GM19324 (cell line): ENCODE measurements at regions not wholly inside any gene's neighbourhood (a gene's known extent, or its start where the extent isn't known, plus 50 kb on each side); places are given as distances from the start of the nearest gene placed in this dataset.

Experiments
- ATAC-seq: cut with Tn5 transposase; IDR thresholded peaks from one replicate; pipeline ENCODE4 v1.9.1; 2021; ENCODE audit warnings: mild to moderate bottlenecking, moderate library complexity; ENCODE audit not compliant: unreplicated experiment, low FRiP score

DNA sequence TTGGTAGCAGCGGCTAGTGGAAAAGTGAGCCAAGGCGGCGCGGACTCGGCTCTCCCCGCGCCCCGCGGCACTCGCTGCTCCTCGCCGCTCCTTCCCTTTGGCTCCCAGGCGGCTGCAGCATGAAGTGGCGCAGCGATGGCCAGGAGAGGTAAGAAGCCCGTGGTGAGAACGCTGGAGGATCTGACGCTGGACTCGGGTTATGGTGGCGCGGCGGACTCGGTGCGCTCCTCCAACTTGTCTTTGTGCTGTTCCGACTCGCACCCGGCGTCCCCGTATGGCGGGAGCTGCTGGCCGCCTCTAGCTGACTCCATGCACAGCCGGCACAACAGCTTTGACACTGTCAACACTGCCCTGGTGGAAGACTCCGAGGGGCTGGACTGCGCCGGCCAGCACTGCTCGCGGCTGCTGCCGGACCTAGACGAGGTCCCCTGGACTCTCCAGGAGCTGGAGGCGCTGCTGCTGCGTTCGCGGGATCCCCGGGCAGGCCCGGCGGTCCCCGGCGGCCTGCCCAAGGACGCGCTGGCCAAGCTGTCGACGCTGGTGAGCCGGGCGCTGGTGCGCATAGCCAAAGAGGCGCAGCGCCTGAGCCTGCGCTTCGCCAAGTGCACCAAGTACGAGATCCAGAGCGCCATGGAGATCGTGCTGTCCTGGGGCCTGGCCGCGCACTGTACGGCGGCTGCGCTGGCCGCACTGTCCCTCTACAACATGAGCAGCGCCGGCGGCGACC is 225.6 kb upstream of the CRY1 start:
- no peak for ATAC-seq

DNA sequence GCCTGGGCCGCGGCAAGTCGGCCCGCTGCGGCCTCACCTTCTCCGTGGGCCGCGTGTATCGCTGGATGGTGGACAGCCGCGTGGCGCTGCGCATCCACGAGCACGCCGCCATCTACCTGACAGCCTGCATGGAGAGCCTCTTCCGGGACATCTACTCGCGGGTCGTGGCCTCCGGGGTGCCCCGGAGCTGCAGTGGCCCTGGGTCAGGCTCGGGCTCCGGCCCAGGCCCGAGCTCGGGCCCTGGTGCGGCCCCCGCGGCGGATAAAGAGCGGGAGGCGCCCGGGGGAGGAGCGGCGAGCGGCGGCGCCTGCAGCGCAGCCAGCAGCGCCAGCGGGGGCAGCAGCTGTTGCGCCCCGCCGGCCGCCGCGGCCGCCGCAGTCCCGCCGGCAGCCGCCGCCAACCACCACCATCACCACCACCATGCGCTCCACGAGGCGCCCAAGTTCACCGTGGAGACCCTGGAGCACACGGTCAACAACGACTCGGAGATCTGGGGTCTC is 226.2 kb upstream of the CRY1 start:
- ATAC-seq: no peak

DNA sequence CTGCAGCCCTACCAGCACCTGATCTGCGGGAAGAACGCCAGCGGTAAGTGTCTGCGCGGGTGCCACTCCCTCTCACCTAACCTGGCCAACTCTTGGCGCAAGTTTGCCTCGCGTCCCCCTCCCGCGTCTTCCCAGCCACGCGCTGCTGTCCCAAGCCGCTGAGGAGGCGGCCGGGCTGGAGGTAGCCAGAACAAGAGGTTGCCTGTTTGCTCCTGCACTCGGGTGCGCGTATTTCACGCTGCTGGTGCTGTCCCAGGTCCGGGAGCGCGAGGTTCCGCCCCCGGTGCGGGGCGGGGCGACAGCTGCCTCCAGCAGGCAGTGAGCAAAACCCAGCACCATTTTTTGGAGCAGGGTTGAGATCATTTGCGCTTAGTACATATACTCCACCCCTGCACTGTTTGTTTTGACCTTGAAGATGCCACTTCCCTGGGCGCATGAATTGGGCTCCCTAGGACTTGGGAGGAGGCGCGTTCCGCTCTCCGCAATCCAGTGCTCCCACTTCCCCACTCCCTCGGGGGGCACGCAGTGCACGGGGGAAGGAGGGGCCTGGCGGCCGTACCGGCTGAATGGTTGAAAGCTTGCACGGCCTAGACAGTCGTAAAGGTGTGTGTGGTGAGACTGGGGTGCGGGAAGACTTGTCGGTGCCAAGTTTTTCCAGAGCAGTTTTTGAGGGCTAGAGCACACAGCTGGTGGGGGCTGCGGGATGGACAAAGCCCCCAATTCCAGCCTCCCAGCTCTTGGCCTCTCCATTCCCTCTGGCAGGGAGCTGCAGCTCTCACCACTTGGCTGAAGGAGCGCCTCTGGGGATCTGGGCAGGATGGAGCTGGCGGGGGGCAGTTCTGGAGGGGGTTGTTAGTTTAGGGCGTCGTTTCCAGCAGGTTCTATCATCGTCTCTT is 226.9 kb upstream of the CRY1 start:
- ATAC-seq: no peak

DNA sequence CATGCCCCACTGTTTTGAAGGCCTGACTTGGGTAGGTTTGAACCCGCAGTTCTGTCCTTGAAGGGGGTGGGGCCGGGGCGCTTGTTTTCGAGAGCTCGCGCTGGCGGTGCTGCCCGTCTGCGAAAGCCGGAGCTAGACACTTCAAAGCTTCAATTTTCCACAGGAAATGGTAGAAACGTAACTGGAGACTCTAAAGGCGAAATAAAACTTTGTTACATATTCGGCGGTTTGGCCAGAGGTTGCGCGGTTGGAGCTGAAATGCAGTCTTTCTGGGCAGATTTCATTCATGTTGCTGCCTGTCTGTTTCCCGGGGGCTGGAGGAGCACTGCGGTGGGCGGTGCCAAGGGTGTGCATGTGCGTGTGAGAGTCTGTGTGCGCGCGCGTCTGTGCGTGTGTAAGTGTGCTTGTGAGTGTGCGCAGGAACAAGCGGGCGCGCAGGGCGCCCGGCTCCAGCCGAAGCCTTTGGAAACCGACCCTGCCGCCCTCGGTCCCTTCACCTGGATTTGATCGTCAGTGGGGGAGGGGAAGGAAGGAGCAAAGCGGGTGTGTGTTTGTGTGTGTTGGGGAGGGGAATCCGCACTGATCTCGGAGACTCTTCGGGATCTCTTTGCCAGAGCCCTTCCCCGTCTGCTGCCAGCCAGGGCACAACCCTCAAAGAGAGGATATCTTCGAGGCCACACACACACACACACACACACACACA is 227.7 kb upstream of the CRY1 start:
- no peak for ATAC-seq

DNA sequence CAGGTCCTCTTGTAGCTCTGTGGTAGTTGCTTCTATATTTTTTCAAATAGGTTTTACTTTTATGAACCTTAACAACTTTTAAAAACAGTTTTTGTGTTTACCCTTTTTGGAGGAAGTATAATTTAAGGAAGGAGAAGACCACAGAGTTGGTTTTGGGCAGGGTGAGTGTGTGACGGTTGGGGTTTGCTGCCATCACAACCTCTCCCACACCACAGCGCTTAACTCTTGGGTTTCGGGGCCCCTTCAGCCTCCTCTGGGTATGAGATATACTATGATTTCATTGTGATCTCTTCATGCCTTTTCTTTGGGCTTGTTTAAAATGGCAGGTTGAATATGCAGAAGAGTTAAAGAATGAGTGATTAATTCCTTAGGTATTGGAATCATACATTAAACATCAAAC is 228.7 kb upstream of the CRY1 start:
- no peak for ATAC-seq

DNA sequence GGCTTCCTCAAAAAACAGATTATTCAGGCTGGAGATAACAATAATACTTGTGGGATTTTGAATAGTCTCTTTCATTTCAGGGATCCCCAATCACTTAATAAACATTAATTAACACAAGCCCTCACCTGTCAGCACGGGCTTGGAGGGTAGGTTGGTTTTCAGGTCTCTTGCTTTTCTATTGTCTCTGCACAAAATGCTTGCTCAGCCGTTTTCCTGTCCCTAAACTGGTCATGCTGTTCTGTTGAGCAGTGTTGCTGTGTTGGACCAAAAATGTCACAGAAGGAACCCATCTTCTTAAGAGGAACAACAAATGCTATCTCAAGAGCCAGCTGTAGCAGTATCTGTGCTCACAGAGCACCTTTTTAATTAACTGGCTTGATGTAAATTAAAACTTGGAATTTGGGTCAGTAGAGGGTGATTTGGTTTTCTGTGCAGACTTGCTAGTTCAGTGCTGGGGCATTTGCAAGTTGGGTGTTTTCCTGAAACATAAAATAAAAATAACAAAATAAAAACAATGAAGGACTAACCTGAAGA is 231.8 kb upstream of the CRY1 start:
- ATAC-seq: no peak

DNA sequence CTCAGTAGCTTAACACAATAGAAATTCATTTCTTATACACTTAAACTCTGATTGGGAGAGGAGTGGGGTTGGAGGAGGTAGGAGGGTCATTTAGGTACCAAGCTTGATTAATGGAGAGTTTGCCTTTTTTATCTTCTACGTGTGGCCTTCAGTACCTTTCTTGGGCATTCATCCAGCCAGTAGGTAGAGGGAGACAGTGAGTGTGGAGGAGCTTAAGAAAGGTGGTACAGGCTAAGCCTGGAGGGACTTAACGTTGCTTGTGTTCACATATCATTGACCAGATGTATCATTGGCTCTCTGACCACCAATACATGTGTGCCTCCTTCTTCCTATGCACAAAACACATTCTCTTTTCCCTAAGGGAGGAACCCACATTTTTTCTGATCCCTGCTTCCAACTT is 232.9 kb upstream of the CRY1 start:
- ATAC-seq: no peak

DNA sequence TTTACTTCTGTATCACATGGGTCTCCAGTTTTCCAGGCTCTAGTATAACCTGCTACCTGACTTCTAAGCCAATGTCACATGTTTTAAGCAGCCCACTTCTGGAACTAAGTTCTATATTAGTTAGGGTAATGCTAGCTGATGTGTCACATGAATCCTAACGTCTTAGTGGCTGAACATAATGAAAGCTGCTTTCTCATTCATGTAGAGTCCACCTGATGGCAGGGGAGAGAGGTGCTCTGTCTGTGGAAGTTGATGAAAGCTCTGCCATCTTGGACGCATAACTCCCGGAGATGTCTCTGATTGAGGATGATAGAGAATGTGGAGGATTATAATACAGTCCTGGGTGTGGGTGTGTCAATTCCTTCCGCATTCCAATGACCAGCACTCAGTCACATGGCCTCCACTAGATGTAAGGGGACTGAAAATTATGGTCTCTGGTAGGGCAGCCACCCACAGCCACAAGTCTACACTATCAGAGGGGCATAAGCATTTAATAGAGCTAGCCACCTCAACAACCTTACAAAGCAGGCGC is 234.4 kb upstream of the CRY1 start:
- ATAC-seq: no peak

DNA sequence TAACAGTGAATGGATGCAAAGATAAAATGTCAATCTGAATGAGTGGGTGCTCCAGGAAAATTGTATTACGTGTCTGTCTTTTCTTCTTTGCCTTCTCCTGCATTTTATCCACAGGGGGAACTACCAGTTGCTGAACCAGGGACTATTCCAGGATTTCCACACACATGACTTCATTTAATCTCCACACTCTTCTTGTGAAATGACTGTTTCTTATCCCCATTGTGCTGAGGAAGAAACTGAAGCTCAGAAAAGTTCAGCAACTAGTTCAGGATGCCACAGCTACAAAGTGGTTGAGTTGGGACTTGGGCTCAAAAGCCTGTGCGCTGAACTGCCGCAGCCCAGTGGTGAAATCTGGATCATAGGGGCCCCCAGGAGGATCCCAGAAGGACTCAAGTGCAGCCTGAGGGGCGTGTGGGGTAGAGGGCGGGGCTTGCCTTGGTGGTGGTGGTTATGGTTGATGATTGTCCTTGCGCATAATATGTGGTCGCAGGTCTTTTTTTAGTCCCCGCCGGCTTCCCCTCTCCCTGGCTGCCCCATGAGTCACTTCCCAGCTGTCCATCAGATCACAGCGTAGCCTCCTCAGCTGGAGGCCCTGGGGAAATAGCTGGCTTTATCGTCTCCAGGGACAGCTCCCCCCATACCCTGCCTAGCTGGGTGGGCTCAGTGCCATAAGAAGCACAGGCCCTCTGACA is 235.2 kb upstream of the CRY1 start:
- ATAC-seq: no peak

DNA sequence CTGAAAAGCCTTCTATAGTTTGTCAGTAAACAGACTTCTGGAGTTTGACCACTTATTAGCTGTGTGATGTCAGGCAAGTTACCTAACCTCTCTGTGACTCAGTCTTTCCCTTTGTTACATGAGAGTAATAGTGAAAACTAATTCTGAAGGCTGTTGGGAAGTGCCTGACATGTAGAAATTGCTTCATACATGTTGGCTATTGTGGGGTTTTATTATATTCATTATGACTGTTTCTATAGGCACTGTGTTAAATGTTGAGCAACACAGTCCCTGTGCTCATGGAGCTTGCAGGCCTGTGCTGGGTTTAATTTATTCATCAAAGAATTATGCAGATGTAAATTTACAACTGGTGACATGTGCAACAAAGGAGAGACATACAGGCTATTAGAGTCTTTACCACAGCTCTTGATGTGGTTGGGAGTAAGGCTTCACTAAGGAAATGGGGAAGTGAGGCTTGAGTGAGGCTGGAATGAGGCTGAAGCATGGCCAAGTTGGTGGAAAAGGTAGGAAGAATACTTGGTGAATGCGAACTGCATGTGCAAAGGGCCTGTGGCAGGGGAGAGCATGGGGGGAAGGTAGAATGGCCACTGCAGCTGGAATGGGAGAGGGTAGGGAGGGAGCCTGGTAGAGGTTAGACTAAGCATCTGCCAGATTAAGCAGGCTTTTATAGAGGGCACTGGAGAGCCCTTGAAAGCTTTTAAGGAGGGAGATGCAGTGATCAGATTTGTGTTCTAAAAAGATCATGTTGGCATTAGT is 236.4 kb upstream of the CRY1 start:
- ATAC-seq: no peak

DNA sequence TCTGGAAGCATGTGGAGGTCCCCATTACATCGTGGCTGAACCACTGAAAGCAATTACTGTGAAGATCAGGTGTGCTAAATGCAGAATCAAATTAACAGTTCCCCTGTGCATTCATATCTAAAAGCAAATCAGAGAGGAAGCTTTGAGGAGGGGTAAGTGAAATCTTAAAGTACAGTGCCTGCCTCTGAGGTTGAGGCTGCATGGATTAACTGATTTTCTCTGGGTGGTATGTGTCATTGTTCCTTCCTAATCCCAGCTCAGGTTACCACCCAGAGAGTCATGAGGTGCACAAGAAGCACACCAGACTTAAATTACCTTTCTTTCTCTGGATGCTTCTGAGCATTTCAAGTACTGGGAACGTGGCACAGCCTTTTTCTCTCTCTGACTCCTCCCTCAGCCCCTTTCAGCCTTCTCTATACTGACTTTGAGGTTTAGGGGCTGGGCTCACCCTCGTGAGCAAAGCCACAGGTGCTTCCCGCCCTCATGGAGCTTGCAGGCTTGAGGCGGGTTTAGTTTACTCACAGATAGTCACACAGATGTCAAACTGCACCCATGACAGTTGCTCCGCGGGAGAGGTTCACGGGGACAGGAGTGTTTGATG is 237.6 kb upstream of the CRY1 start:
- no peak for ATAC-seq

DNA sequence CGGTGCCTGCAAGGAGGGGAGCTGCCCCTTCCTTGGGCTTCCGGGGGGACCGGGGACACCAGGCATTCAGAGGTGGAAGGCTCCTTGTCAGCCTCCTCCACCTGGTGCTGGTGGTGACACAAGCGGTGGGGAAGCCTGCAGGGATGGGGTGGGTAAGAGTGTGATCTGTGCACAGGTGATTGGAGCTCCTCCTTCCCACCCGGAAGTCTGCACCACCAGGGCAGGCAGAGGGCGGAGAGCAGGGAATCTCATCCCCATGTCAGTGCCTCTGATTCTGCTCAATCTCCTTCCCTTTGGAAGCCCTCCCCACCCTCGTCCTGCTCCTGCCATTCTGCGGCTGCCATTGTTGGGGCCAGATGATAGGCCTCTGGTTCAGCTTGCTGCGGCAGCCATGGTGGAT is 238.1 kb upstream of the CRY1 start:
- no peak for ATAC-seq

DNA sequence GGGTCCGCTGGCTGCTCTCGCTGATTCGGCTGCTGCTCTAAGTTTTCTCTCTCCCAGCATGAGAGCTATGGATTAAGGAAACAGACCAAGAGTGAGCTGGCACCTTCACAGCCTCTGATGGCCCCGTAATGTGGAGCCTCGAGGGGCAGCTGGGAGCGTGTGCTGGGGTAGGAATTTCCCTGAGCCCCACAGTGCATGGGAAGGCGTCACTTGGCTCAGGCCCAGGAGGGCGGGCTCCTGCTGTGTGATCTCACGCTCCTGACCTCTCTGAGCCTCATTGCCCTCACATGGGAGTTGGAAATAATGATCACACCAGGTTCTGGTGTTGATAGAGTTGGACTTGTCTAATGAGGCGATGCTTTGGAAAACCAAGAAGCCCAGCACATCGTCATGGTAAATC is 238.6 kb upstream of the CRY1 start:
- ATAC-seq: no peak

DNA sequence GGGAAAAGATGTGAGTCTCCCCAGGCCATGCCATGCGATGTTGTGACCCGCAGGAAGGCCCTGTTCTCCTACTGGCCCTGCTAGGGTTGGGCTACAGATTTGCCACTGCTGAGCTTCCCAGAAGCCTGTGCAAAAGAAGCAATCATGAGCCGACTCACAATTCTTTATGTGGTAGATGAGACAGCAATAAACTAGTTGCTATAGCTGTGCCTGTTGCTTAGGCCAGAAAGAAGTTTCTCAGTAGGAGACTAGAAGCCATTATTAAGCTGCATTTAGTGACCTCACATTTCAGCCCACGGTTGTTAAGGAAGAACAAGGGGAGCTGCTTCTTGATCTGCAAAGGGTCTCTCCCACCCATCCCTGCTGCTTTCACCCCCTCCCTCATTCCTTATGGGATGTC is 239.4 kb upstream of the CRY1 start:
- no peak for ATAC-seq

DNA sequence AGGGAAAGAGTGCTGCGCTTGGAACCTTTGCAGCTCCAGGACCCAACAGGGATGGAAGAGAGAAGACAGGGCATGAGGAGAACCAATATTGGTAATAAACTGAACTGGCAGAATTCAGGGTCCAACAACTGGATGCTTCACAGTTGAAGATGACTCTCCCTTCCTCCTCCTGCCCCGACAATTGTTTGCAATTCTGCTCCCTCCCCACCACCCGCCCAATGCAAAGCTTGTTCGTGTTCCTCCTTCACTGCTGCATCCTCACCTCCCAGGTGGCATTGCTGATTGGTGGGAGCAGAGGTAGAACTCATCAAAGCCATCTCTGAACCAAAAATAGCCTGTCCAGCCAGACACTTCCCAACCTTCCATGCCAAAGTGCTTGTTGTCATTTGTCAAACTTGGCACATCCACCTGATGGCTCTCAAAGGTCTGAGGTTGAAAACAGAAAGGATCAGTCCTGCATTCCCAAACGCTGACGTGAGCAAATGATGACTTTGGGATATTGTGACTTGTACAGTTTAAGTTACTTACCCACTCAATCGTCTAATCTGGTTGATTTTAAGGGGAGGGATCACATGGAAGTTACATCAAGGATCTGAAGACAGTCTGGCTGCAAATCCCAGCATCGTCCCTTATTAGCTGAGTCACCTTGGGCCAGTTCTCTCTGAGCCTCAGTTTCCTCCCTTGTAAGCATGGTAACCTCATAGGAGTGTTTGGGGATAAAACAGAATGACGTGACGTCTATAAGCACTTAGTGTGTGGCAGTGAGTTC is 242.6 kb upstream of the CRY1 start:
- ATAC-seq: no peak

DNA sequence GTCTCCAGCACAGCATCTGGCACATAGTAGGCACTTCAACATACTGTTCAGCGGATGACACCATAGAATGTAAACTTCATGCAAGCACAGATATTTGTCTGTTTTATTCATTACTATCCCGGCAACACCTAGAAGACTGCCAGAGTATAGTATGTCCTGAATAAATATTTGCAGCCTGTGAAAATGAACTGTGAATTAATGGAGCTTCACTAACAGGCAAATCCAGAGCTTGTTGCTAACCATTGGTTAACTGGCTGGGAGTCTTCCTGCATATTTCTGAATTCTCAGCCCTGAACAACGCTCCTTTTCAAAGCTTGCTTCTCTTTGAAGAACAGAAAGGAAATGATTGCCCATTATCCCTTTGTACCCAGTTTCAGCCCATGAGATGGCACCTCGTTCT is 243.3 kb upstream of the CRY1 start:
- no peak for ATAC-seq

DNA sequence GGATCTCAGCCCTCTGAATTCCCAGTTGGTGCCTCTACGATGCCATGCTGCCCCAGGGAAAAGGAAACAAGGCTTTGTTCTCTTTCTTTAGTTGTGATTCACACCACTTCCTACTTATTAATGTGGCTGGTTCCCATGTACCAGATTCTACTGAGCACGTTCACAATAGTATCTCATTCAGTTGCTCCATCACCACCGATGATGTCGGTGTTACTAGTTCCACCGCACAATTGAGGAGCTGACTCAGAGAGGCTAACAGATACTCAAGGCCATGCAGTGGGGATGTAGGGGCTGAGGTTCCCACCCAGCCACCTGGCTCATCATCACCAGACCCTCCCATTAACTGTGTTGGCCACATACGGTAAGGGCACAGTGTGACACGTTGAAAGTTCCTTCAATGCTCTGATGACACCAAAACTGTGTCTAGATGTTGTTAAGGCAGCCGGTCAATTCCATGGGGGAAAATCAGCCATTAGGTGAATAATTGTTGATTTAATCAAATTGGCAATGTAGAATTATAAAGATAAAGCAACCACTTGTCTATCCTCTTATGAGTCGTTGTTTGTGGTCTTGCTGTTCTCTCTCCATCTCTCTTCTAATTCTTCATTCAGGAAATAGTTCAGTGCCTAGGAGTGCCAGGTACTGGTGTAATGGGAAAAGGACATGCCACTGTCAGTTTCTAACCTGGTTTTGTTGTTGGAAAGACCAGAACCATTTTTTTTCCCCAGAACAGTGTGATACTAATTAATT is 244.2 kb upstream of the CRY1 start:
- ATAC-seq: no peak

DNA sequence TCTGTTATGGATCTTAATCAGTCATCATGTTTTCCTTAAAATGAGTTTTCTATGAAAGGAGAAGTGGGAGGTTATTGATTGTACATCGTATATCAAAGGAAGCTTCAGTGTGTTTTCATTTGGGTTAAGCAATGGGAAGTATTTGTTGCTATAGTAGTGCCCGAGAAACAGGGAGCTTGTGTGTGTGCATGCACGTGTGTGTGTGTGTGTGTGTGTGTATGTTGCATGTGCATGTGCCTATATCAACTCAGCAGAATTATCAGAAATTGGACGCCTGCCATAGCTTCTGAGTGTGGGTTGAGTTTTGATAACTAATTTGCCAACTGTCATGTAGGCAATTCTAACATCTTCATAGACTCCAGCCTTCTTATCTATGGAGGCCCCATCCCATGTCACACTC is 246.1 kb upstream of the CRY1 start:
- no peak for ATAC-seq
